ENCODE measurements at regions not wholly inside any gene's neighbourhood (a gene's known extent, or its start where the extent isn't known, plus 50 kb on each side); places are given as distances from the start of the nearest gene placed in this dataset.
"Not testable (repeated sequence)": the region's sequence is repeated elsewhere in the genome, so short reads cannot be mapped to it uniquely, and the experiment has no call there.

DNA sequence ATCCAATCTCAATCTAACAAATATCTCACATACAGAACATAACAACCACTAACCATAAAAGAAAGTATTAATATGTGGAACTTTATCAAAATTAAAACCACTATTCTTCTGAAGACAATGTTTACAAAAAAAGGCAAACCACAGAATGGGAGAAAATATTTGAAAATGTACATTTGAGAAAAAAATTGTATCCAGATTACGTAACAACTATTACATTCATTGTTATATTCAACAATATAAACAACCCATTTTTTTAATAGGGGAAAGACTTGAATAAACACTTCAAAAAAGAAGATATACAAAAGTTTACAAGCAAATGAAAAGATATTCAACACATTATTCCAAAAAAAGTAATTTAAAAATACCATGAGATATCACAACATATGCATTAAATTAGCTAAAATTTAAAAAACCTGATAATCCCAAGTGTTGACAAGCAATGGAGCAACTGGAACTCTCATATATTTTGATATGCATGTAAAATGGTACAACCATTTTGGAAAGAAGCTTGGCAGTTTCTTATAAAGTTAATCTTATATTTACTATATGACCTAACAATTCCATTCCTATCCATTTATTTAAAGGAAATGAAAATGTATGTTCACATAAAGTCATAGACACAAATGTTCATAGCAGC lies 124.3 kb upstream of the CDYL start:
- no peak for DNase-seq

DNA sequence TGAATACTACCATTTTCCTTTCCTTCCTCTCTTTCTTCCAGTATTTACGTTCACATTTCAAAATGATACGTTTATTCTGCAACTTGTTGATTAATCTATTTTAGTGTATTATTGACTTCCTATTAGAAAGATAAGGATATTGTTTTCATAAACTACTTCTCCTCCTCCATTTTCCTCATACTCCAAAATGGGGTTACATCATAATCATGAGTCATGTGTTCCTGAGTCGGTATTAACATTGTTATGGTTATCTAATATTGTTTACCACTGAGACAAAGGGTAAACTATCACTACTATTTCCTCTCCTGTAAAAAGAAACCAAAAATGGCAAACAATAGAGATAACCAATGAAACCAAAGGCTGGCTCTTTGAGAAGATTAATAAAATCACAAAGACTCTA lies 126.5 kb upstream of the CDYL start:
- DNase-seq, result no peak

DNA sequence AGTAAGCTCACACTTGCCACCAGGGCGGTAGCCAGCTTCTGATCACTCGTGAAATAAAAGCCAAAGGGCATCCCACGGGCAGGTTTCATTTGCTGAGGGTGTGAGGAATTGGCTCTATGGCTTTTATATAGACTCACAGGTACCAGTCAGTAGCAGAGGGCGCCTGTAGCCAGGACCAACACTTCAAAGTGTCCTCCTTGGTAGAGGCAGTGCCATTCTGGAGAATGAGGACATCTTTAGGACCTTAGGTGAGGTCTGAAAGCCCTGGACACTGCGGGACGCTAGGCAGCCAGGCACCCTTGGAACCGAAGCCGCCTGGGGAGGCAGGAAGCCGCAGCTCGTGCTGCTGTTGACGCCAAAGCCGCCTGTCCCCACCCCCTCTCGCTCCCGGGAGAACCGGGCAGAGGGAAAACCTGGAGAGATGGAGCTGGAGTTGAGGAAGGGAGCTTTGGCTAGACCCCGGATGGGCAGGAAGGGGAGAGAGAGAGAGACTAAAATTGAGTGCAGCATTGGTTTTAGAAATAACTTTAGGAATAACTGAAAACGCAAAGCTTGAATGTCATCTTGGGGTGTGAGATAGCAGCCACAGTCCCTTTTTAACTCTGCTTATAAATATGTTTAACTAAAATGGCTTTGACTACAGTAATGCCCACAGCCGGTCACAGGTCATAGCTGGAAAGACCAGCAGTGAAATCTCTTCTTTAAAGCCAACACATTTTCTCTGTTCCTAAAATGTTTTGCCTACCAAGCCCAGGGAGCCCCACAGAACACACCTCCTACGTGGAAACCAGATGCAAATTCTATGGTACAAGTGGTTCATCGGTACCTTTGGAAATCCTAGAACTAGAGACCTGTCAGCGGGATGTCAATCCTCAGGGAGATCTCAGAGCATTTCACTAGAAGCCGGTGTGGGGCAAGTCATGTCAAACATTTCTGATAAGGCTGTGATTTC lies 128.5 kb upstream of the CDYL start:
- peak; percentile 58 for DNase-seq

DNA sequence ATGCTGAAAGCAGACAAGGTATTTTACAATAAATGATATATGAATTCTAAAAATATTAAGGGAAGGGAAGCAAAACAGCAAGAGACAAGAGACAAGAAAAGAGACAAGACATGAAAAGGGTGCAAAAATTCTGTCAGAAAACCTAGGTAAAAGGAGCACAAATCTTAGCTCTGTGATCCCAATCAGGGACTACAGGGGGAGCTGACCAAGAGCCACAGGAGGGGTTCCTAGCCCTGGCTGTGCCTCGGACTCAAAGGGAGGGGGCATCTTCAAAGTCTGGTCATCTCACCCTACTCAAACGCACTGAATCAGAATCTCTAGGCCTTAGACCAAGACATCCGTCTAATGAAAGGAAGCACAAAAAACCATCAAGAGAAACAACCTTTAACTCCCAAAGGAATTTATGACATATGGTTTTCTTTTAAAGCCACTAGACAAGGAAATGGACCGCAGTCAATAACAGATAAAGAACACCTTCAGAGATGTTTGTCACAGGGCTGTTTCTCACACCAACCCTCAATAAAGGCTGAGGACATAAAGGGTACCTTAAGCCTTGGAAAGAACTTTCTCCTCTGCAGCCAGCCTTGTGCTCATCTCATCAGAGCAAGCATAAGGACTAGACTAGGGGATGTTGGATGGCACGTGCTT lies 130.4 kb upstream of the CDYL start:
- DNase-seq, result no peak

DNA sequence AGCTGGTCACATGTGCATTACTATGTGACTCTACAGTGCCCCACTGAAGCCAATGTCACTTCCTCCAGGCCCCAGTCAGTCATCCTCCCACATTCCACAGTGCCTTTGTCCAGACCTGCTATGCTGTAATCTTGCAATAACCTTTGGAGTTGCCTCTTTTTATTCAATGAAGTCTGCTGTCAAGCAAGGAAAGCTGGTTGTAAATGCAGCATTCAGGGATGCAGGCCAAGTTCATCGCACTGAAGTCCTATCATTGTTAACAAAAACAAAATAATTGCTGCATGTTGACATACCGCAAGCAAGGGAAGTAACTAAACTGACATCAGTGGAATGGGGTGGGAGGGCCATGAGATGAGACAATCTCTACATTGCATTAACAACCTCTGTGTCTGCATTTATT lies 131.2 kb upstream of the CDYL start:
- no peak for DNase-seq

DNA sequence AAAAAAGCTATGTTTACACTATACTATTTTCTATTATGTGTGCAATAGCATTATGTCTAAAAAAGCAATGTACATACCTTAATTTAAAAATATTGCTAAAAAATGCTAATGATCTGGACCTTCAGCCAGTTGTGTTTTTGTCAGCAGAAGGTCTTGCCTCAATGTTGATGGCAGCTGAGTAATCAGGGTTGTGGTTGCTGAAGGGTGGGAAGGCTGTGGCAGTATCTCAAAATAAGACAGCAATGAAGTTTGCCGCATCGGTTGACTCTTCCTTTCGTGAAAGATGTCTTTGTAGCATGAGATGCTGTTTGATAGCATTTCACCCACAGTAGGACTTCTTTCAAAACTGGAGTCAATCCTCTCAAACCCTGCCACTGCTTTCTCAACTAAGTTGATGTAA lies 134.7 kb upstream of the CDYL start:
- no peak for DNase-seq

DNA sequence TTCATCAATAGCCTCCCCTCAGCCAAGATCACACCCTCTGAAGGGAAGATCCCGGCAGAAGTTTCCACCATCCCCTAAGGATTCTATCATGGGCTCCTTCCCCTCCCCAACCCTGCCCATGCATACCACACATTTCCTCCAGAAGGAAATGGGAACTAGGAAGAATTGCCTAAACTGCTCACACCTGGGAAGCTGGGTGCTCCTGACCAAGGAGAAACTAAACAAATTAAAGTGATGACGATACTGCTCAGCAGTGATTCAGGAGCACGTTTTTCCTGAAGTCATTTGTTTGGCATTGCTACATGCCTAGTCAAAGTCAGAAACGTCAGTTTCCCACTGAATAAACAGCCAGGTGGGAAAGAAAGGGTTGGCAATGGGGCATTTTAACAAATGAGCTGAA lies 136.1 kb upstream of the CDYL start:
- DNase-seq, result no peak

DNA sequence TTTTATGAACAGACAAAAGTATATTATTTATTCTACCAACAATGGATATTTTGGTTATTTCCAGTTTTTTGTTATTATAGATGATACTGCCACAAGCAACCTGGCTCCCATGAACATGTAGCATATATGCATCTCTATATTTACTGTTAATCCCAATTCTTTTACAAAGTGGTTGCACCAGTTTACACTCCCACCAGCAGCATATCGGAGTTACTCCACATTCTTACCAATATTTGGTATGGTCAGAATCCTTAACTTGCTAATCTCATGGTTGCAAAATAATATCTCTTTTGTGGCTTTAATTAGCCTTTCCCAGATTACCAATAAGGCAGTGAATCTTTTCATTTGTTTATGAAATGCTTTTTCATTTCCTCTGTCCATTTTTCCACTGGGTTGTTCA lies 137.6 kb upstream of the CDYL start:
- no peak for DNase-seq

DNA sequence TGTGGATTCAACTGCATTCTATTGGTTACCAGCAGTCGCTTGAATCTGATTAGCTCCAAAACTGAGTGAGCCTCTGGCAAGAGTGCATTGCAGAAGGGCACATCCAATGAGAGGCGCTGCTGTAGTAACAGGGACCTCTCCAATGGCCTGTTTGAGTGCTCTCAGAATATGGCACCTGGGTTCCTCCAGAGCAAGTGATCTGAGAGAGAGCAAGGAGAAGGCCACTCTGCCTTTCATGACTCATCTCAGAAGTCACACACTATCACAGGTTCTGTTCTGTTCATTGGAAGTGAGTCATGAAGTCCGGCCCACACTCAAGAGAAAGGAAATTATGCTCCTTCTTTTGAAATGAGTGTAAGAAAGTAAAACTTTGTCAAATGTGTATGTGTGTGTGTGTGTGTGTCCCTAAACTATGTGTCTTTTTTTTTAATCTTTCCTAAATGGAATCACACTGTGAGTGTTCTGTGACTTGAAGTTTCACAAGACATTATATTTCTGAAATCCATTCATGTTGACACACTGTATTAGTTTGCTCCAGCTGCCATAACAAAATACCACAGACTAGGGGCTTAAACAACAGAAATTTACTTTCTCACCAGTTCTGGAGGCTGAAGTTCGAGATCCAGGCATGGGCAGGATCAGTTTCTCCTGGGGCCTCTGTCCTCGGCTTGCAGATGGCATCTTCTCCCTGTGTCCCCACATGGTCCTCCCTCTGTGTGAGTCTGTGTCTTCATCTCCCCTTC lies 138.3 kb upstream of the CDYL start:
- DNase-seq, result peak; percentile 60

DNA sequence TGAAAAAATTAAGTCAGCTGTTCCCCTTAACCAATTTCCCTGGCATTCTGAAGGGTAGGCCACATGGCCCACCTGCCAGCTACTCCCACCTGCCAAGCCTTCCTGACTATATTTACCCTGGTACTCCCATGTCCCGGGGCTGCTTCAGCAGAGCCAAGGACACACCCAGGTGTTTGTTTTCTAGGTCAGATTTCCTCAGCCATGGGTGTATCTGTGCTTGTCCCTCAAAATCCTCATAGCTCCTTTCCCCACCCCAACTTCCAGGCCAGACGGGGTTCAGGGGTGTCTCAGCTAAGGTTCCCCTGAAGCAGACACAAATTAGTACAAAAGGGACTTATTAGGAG lies 139.4 kb upstream of the CDYL start:
- no peak for DNase-seq

DNA sequence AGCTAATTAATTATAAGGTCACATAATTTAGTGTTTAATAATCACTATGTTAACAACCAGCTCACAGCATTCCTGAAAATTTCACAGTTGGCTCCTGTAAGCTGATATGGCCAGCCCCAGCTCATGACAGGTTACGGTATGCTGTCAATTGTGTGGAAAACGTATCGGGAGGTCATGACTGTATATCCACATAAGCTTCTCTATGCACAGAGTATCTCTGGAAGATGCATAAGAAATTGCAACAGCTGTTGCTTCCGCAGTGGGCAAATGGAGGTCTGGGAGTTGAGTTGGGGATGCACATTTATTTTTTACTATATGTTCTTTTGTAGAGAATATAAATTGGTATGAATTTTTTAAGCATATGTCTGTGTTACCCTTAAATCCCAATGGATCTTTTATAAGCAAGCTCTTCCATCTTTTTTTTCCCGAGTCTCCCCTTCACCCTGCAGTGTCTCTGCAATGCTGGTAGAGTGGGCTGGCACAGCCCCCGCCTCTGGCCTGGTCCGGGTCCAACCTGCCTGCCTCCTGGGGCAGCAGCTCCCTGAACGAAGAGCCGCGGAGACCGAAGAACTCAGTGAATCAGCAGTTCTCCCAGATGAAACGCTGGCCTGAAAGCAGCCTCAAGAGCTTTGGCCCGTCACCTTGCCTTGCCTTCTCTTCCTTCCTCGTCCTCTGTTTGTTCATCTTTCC lies 139.9 kb upstream of the CDYL start:
- DNase-seq, result no peak

DNA sequence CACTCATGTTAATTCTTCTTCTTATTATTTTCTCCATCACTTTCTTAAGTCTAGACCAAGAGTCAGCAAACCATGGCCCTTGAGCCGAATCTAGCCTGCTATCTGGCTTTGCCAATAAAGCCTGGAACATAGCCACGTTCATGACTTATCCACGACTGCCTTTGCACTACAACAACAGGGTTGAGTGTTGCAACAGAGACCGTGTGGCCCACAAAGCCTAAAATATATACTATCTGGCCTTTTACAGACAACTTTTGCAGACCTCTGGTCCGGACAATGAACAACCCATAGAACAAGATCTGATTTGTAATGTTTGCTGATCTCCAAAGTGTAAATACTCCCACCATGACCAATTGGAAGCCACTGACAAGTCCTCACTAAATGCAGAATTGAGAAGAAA lies 140.5 kb upstream of the CDYL start:
- no peak for DNase-seq

DNA sequence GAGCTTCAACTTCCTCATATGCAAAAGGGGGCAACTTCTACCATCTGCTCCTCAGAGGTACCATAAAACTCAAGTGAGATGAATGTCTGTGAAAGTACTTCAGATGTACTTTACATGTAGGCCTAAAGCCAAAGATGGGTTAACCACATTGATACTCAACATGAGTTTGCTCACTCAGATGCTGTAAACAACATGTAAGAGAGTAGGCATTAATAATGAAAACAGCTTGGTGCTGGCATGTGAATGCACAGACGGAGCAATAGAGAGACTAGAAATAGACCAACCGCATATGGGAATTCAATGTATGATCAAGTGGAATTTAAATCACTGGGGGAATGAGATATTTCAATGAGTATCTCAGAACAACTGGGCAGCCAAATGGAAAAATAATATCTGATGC lies 143.8 kb upstream of the CDYL start:
- DNase-seq, result no peak

DNA sequence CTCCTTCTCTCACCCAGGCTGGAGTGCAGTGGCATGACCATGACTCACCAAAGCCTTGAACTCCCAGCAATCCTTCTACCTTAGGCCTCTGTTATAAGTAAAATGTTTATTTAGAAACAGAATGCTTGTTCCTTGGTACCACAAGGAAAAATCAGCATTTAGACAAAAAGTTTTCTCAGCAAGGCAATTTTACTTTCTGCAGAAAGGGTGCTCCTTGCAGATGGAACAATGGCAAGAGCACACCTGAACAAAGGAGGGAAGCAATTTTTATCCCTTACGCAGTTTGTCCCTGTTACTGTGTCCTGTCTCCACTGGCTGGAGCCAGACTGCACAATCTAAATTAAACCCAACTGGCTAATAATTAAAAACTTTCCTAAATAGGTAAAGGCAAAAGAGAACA lies 146.4 kb upstream of the CDYL start:
- DNase-seq, result not testable (repeated sequence)

DNA sequence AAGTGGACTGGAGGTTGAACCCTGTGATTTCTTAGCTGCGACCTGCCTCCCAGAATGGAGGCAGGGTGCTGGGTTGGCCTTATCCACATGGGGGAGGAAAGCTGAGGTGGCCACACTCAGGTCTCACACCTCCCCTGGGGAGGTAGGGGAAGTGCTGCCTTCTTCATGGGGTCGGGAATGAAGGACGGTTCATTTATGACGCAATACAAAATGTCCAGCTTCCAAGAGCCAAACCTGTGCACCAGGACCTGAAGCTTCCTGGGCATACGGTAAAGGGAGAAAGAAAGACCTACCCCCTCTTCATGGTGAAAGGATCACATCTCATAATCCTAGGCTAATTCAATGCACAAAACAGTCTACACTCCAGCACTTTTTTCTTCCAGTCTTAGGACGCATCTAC lies 150.6 kb upstream of the CDYL start:
- DNase-seq, result no peak

DNA sequence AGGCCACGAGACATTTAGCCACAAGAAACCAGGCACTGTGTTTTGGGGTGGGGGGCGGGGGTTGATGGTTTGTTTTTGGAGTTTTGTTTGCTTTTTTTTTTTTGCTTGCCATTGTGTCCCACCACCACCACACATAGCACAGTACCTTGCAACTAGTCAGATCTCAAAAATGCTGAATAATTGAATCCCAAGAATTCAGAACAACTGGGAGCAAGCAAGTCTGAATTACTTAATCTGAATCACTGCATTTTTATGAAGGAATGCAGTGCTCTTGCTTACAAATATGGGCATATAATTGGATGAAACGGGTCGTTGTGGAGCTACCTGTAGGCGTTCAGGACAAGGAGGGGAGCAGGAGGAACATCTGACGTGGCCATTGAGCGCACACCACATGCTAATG lies 151.5 kb upstream of the CDYL start:
- DNase-seq, result no peak

DNA sequence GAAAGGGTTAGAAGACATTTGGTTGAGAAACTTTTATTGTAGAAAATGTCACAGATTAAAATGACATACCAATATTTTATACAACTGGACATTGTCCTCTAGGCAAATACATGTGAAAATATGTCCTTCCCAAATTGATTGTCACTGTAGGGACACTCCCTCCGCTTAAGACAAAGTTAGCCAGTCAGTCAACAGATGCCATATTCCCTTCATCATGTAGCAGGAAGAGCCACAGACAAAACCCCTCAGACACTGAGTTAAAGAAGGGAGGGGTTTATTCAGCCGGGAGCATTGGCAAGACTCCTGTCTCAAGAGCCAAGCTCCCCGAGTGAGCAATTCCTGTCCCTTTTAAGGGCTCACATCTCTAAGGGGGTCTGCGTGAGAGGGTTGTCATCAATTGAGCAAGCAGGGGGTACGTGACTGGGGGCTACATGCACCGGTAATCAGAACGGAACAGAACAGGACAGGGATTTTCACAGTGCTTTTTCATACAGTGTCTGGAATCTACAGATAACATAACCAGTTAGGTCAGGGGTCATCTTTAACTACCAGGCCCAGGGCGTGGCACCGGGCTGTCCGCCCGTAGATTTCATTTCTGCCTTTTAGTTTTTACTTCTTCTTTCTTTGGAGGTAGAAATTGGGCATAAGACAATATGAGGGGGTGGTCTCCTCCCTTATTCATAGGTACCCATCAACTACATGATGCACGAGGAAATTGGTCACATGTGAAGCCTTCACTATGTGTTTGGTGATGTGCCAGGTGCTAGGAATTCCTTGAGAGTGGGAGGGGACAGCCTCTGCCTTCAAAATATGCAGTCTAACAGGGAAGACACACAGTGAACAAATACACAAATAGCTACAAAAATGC lies 155.7 kb upstream of the CDYL start:
- DNase-seq, result no peak

DNA sequence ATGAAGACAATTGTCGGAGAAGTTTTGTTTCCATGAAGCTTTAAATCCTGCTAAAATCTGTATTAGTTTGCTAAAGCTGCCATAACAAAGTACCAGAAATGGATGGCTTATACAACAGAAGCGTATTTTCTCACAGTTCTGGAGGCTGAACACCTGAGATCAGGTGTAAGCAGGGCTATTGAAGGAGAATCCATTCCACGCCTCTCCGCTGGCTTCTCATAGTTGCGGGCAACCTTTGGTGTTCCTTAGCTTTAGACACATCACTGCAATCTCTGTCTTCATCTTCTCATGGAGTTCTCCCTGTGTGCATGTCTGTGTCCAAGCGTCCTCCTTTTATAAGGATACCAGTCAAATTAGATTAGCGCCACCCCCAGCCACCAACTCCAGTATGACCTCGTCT lies 159.9 kb upstream of the CDYL start:
- DNase-seq, result no peak

DNA sequence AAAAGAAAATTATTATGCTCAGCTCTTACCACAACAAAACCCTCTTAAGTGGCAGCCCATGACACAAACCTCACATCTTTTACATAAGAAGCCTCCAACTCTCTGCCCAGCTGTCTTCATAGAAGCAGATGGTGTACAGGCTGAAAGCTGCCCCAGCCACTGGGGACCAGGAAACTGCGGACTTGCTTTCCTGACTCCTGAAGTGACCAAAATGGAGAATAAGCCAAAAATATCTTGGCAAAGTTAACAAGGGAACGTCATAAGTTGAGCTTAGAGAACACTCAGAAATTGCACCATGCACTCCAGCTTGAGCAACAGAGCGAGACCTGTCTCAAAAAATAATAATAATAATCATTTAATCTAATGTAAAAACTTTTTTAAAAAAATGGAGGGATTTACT lies 160.3 kb upstream of the CDYL start:
- no peak for DNase-seq

DNA sequence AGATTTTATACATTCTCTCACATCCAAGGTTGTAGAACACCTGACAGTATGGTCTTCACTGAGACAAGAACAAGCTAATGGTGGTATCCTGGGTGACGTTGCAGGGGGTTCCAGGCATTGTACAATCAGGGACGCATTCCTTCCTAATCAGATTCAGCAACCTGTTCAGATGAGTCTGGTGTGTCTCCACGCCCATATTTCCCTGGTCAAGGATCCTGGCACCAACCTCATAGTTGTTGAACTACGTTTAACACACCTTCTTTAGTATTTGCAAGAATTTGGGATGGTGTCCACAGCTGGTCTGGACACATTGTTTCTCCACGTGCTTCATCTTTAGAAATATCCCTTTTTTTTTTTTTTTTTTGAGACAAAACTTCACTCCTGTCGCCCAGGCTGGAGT lies 161.0 kb upstream of the CDYL start:
- DNase-seq, result no peak

DNA sequence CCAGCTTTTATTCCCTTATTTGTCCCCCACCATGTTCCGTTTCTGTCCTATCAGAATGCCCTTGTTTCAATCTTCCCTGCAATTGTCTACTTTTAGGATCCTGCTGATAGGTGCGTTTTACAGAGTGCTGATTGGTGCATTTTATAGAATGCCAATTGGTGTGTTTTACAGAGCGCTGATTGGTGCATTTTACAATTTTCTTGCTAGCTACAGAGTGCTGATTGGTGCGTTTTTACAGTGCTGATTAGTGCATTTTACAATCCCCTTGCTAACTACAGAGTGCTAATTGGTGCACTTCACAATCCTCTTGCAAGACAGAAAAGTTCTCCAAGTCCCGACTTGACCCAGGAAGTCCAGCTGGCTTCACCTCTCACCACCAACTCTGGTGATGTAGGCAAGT lies 161.6 kb upstream of the CDYL start:
- DNase-seq, result no peak

DNA sequence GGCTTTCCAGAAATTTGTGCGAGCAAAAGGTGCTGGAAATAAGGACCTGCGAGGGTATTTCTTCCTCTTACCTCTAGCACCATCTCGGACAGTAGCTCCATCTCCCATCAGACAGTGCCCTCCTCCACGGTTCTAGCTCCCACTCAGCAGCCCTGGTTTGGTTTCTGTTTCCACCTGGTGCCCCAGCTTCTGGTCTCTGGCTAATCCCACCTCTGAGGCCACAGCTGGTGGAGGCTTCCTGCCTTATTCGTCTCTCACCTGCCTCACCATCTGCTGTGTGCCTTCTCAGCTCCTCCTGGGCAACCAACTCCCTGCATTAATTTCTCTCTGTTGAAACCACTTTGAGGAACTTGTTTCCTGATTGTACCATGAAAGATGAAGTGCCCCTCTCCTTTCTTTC lies 162.4 kb upstream of the CDYL start:
- no peak for DNase-seq
